Thyroid gland (tissue), 4 donors: ENCODE measurements at regions not wholly inside any gene's neighbourhood (a gene's known extent, or its start where the extent isn't known, plus 50 kb on each side); places are given as distances from the start of the nearest gene placed in this dataset.

Experiments used
- CTCF ChIP-seq, 6 experiments: fragments of 200-600 bp in 3 of 6; fragments of 450-650 bp in 3 of 6; sonication (generic) in 3 of 6; IDR thresholded peaks; one replicate each; pipeline ENCODE4 v1.5.1; 2016 to 2019; ENCODE audit warnings: antibody characterized with exemption in 6 of 6, mild to moderate bottlenecking in 2 of 6, inconsistent platforms in 1 of 6, moderate library complexity in 1 of 6
- POLR2A ChIP-seq, 2 donors: fragments of 450-650 bp; IDR thresholded peaks; one replicate each; pipeline ENCODE4 v1.6.1; 2017; ENCODE audit warnings: antibody characterized with exemption in 2 of 2, mild to moderate bottlenecking in 2 of 2, moderate library complexity in 1 of 2

- no peak for TF ChIP-seq CTCF (IDR thresholded peaks at IDR 0.05)
- TF ChIP-seq POLR2A (IDR thresholded peaks at IDR 0.05), result no peak
These were observed 783.6 kb upstream of the TSPY4 start for GRCh38 chrY:8553614-8554013.
